ENCODE measurements at regions not wholly inside any gene's neighbourhood (a gene's known extent, or its start where the extent isn't known, plus 50 kb on each side); places are given as distances from the start of the nearest gene placed in this dataset.

- DNase-seq (ENCODE audit: low spot score) = no peak
These were observed 546.4 kb downstream of the OMA1 start for GRCh38 chr1:58000116-58000515.

DNA sequence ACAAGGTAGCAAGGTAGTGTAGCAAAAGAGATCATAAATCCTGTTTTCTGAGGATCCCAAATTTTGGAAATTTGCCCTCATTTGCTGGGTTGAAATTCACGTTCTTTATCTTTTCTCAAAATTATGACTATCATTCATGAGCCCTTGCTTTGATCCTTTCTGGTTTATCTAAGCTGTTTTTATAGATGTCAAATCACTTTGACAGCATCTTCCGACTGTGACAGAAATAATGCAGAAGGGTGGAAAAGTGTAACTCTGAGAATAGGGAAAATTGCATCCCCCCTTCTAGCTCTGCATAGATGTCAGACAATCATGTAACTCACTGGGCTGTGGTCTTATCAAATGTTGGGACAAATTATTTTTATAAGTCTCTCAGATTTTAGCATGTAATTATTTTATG, 550.1 kb downstream of the OMA1 start:
- DNase-seq (ENCODE audit: low spot score) = no peak

GRCh38 chr1:57991289-57991688, 555.2 kb downstream of the OMA1 start:
- DNase-seq (ENCODE audit: low spot score) = no peak

- no peak for DNase-seq (ENCODE audit: low spot score)
These were observed 556.6 kb downstream of the OMA1 start for GRCh38 chr1:57989877-57990276.

GRCh38 chr1:57987523-57987922, 559.0 kb downstream of the OMA1 start:
- no peak for DNase-seq (ENCODE audit: low spot score)

GRCh38 chr1:57986432-57986831, 560.1 kb downstream of the OMA1 start:
- no peak for DNase-seq (ENCODE audit: low spot score)

DNA sequence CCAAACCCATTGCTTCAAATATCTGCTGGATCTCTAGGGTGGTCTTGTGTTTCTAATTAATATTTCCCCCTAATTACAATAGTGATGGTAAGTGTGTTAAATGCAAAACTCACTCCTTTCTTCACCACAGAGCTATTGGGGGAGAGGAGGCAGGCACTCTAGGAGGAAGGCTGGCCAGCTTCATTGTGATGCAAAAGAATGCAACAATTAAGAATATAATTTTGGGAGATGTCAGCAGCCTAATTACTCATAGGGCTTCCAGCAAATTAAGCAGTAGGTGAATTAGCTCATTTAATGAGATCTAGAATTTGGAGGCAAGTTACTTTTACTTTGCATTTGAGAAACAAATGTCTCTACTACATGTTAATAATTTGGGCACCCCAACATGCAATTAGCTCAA, 560.4 kb upstream of the DAB1 start:
- DNase-seq (ENCODE audit: low spot score) = no peak

- DNase-seq (ENCODE audit: low spot score) = no peak
These were observed 559.6 kb upstream of the DAB1 start for GRCh38 chr1:57983441-57983840.

DNA sequence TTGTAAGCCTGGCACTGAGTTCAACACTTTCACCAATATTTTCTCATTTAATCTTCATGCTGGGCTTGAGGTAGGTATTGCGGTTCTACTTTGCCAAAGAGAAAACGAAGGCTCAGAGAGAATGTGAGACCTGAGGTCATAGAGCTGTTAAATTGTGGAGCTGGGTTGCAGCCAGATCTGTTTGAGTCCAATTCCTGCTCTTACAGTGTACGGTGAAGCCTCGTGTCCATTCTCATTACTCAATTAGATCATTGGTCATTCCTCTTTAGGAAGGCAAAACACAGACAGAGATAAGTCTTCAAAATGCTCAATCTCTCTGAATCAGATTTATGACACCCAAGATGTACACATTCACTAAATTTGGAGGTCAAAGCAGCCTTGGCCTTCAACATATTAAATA, 559.0 kb upstream of the DAB1 start:
- no peak for DNase-seq (ENCODE audit: low spot score)

GRCh38 chr1:57976216-57976615, 552.4 kb upstream of the DAB1 start:
- DNase-seq (ENCODE audit: low spot score) = no peak

DNA sequence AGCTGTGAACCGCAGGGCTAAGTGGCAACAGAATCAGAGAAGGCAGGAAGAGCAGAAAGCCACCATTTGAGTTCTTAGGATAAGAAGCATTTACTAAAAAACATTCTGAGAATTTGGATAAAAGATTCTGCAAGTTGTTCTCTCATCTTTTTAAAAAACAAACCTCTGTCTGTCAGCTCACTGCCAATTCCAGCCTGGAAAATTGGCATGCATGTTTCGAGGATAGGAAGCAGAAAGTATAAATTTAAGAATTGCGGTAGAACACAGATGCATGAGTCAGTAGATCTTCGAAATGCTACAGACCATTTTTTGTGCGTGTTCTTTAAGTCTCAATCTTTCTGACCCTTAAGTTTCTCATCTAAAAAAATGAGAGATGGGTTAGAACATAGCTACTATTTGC, 544.5 kb upstream of the DAB1 start:
- DNase-seq (ENCODE audit: low spot score) = no peak

DNA sequence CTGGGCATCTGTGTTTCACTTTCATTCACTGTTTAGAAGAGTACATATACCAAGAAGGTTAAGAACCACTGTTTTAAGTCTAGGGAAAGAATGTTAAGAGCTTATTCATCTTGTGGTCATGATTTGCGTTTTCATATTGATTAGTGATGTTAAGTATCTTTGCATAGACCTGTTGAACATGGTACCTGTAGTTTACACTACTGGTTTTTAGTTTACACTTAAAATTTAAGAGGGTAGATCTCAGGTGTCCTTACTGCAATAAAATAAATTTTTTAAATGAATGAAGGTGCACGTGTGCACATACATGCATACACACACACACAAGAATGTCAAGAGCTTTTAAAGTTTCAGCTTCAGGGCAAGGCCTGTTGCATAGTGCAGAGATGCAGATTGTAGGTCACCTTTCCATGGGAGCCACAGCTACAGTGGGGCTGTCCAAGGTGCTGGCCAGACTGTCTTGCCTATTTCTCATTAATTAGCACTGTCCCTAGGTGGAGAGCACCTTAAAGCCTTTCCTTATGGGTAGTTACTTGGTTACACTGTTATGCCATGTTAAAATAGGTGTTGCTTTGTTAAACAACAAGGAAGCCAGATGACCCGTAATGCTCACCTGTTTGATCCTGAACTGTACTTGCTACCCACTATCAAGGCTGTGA, 543.0 kb upstream of the DAB1 start:
- DNase-seq (ENCODE audit: low spot score) = peak; percentile 33

DNA sequence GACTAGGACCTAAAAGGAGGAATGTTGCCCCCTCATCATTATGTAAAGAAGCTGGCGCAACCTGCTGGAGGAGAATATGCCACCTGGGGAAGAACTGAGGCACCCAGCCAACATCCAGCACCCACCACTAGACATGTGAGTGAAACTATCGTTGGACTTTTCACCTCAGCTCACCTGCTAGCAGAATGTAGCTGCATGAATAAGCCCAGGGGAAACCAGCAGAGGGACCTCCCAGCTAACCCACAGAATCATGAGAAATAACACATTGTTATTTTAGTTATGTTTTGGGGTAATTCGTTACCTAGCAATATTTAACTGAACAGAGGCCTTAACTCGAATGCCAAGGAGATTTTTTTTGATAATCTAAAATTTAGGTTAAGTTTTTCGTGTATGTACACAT, 542.5 kb upstream of the DAB1 start:
- DNase-seq (ENCODE audit: low spot score) = no peak

DNA sequence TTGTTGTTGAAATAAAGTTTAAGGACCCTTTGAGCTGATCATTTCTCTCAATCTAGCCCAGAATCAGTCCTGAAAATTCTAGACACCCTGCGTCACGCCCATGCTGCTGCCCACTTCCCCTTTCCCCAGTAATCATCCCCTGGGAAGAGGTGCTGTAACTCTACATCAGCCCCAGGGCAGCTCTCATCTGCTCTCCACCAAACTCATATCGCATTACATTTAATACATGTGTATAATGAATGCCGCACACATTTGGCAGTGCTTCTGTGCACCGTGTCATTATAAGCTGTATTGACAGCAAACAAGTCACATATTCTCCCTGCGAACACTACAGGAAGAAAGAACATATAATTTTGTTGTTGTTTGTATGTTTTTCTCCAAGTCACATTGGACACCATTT, 539.7 kb upstream of the DAB1 start:
- no peak for DNase-seq (ENCODE audit: low spot score)

DNA sequence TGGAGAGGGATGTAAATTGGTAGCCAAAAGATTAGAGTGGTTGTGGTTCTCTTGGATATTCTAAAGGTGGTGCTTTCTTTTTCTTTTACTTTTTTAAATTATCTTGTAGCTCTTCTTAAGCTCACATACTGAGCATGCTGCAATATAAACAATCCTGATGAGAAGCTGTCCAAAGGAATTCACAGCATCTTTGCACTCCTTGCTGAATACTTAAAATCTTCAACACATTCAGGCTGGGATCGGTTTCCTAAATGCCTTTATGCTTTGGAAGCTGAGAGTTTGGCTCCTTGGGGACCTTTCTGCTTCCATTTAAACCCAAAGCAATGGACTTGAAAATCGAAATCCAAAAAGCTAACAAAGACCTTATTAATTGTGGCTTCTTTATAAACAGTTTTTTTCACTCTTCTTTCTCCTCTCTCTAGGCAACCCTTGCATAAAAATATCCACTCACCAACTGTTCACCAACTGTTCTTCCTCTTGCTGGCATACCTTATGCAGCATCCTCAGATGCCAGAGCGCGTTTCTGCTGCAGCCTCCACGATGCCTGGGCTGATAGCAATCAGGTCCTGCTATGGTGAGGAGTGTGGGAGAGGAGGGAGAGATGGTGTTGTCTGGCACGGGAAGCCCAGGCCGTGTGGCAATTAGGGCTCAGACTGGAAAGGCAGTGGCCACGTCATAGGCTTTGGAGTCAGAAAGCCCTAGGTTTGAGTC, 535.8 kb upstream of the DAB1 start:
- no peak for DNase-seq (ENCODE audit: low spot score)

DNA sequence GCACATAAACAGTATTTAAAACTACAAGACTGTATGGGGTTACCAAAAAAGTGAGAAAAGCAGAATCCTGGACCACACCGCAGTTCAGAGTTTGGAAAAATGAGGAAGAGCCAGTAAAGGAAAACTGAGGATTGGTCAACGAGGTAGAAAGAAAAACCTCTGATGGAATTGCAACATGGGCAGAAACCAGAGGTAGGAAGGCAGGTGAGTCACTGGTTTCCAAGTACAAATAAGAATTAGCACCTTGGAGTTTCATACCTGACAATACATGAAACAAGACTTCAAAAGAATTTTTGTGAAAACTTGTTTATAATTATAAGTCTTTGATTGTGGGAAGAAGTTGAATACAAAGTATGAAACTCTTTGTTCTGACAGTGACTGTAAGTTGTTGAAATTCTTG, 533.7 kb upstream of the DAB1 start:
- DNase-seq (ENCODE audit: low spot score) = no peak

DNA sequence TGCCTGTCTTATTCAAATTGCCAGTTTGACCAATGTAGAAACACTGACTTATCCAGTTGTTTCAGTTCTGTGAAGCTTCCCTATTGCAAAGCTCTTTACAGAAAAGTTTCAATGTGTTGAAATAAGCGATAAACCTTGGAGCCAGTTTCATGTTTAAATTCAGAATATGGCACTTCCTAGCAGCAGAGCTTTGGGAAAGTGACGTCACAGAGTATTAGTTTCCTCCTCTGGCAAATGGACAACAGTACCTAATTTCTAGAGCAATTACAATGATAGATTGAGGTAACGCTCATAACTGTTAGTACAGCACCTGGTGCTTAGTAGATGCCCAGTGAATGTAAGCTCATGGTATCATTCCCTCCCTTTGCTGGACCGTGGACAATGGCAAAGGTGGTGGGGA, 527.5 kb upstream of the DAB1 start:
- no peak for DNase-seq (ENCODE audit: low spot score)

DNA sequence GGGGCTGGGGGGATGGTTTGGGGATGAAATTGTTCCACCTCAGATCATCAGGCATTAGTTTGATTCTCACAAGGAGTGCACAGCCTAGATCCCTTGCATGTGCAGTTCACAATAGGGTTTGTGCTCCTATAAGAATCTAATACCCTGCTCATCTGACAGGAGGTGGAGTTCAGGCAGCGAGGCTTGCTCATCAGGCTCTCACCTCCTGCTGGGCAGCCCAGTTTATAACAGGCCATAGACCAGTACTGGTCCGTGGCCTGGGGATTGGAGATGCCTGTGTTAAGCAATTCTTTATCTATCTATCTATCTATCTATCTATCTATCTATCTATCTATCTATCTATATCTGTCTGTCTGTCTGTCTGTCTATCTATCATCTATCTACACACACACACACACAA, 525.3 kb upstream of the DAB1 start:
- DNase-seq (ENCODE audit: low spot score) = no peak

- DNase-seq (ENCODE audit: low spot score) = no peak
These were observed 523.6 kb upstream of the DAB1 start for GRCh38 chr1:57947471-57947870.

DNA sequence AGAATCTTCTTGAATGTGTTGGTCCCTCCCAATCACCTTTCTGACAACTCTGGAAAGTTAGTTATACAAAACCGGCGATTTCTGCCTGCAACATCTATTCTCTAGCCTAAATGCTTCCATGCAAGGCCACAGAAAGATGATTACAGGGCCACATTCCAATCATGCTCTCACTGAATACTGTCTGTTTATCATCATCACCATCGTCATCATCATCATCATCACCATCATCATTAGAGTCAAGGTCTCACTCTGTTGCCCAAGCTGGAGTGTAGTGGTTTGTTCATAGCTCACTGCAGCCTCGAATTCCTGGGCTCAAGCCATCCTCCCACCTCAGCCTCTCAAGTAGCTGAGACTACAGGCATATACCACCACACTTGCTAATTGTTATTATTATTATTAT, 521.2 kb upstream of the DAB1 start:
- no peak for DNase-seq (ENCODE audit: low spot score)

DNA sequence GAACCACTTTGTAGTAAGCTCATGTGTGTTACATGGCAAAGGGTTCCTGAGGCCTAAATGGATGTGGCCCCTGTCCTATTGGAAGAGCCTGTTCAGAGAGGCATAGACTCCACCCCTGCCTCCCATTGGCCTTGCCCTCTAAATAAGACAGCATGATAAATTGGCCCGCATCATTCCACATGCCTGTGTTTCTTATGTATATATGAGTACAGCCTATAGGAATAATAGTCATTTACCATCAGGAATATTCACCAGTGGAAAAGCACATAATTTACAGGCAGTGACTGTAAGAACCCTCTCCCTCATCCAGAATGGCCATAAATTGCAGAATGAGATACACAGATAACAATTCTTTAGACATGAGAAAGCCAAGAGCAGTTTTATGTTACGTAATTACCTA, 519.5 kb upstream of the DAB1 start:
- no peak for DNase-seq (ENCODE audit: low spot score)

DNA sequence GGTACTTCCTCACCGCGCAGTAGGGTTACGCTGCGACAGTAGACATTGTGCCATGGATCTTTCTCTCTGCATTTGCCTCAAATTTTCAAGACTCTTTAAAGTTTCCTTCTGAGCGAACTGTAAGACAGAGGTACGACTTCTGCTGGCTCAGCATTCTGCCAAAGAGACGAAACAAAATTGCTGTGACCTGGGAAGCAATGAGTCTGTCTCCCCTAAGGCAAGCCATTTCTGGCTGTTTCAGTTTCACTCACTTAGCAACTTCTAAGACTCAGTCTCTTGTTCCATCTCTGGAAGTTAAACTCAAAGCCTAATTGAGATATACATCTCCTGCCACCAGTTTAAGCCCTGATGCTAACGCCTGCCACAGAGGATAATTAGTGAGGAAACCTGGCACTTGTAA, 510.9 kb upstream of the DAB1 start:
- no peak for DNase-seq (ENCODE audit: low spot score)

DNA sequence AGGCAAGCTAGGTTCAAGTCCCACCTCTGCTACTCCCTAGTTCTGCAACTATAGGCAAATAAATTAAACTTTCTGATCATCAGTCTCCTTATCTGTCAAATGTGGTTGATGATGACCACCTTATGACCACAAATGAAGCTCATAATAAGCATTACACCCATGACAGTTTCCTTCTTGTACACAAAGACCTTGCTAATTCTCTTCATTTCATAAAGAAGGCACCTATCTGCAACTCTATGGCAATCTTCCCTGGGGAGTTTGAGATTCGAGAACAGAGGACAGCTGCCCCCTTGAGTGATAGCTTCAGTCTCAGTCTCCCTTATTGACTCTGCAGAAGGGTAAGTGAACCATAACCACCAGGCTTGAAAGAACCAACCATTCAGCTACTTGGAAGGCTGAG, 503.1 kb upstream of the DAB1 start:
- DNase-seq (ENCODE audit: low spot score) = no peak

DNA sequence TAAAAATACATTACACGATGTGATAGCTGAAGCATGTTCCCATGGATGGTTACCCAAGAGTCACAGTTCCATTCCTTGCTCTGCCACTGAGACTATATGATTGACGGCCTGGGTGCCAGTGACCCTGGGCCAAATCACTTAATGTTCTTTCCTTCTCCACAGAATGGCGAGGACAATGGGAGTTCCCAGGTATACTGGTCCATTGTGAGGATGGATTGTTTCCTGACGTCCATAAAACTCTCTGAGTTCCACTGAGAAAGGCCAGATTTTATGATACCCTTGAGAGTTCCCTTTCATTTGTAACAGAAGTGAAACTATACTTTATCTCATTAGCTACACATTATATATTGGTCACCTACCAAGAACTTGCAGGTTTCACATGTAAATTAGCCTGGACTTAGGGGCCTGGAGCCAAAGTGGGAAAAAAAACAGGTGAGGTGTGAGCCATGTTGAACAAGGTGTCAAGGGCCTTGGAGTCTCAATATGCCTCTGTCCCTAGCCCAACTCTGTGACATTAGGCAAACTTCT, 502.2 kb upstream of the DAB1 start:
- no peak for DNase-seq (ENCODE audit: low spot score)
